ENCODE measurements at regions not wholly inside any gene's neighbourhood (a gene's known extent, or its start where the extent isn't known, plus 50 kb on each side); places are given as distances from the start of the nearest gene placed in this dataset.

GRCh38 chr11:43578346-43579170 lies 102.0 kb upstream of the HSD17B12 start:
- TF ChIP-seq CTCF (IDR thresholded peaks at IDR 0.05; ENCODE audit: insufficient read depth, low read length) (no peak), REST (IDR thresholded peaks at IDR 0.05; ENCODE audit: insufficient replicate concordance, low read depth) (no peak), POLR2AphosphoS5 (IDR thresholded peaks at IDR 0.05; ENCODE audit: low read depth) (no peak)
